HepG2 (cell line): ENCODE measurements at regions not wholly inside any gene's neighbourhood (a gene's known extent, or its start where the extent isn't known, plus 50 kb on each side); places are given as distances from the start of the nearest gene placed in this dataset.

Experiments
- ATAC-seq: fragments of 200-7000 bp; cut with Tn5 transposase; 3 replicates; pipeline ENCODE4 v1.9.1; 2020; ENCODE audit warnings: mild to moderate bottlenecking, moderate library complexity
- BruUV-seq: library from RNA; stranded (reverse); fragments of 400-500 nt; replicated peaks from 2 replicates; lab custom pipeline; 2021; lab: Mats Ljungman, UMichigan
- CTCF ChIA-PET: fragments of 300-600 bp; formaldehyde crosslinking; extraction: SDS; loops from one replicate; lab custom pipeline; 2021; ENCODE audit warnings: low total read pairs, inconsistent platforms, low intra/inter-chr PET ratio; lab: Yijun Ruan, JAX
- POLR2A ChIA-PET: fragments of 350-600 bp; sonication (Branson Sonifier 250); formaldehyde crosslinking; loops from one replicate; lab custom pipeline; 2020; ENCODE audit warnings: antibody characterized with exemption, inconsistent platforms; lab: Yijun Ruan, JAX
- DNase-seq: peaks from one replicate; pipeline ENCODE4 v3.0.0-alpha.2; 2015; ENCODE audit warnings: low spot score
- FAIRE-seq: peaks from 3 replicates; lab custom pipeline; 2011; peaks lifted over from hg19 to GRCh38; lab: Jason Lieb, UNC
- H2AFZ ChIP-seq: one replicate; pipeline ENCODE4 v1.6.1; 2011; ENCODE audit warnings: low read length, inconsistent platforms
- H3K27ac ChIP-seq: fragments of 300-600 bp; 3 replicates; pipeline ENCODE4 v1.8.0; 2011; ENCODE audit warnings: mixed run types, mild to moderate bottlenecking, mixed read lengths, low read length, inconsistent platforms; ENCODE audit not compliant: insufficient read depth; ENCODE audit errors: extremely low read length
- H3K27me3 ChIP-seq, 2 experiments: fragments of 200-600 bp in 1 of 2; 2 replicates in 1 of 2; 3 replicates in 1 of 2; pipeline versions ENCODE4 v1.6.0 to v1.8.0; 2011; ENCODE audit warnings: low read length in 2 of 2, mild to moderate bottlenecking in 2 of 2, moderate library complexity in 2 of 2, inconsistent platforms in 1 of 2; ENCODE audit not compliant: insufficient read depth in 2 of 2, control insufficient read depth in 1 of 2
- H3K36me3 ChIP-seq, 2 experiments: fragments of 200-600 bp in 1 of 2; replicated peaks in 1 of 2; 2 replicates in 1 of 2; 3 replicates in 1 of 2; pipeline versions ENCODE4 v1.5.1 to v1.8.0; 2011; ENCODE audit warnings: low read length in 2 of 2, inconsistent platforms in 1 of 2; ENCODE audit not compliant: insufficient read depth in 2 of 2, control insufficient read depth in 1 of 2
- H3K4me1 ChIP-seq: 2 replicates; pipeline ENCODE4 v1.5.1; 2012; ENCODE audit warnings: low read length, inconsistent platforms; ENCODE audit not compliant: insufficient read depth
- H3K4me2 ChIP-seq: 2 replicates; pipeline ENCODE4 v1.6.0; 2011; ENCODE audit warnings: low read depth, low read length, inconsistent platforms
- H3K4me3 ChIP-seq, 3 experiments: fragments of 200-600 bp in 1 of 3; sonication (generic), shearing (Covaris generic) in 1 of 3; replicated peaks in 1 of 3; 2 replicates each; pipeline ENCODE4 v1.5.1; 2011 to 2016; ENCODE audit warnings: low read length in 3 of 3, inconsistent platforms in 2 of 3, low read depth in 2 of 3, mild to moderate bottlenecking in 2 of 3, control low read depth in 1 of 3, mixed read lengths in 1 of 3; ENCODE audit not compliant: insufficient read depth in 1 of 3
- H3K79me2 ChIP-seq: one replicate; pipeline ENCODE4 v1.6.1; 2011; ENCODE audit warnings: low read length, inconsistent platforms; ENCODE audit not compliant: insufficient read depth
- H3K9ac ChIP-seq: 2 replicates; pipeline ENCODE4 v1.6.0; 2011; ENCODE audit warnings: mild to moderate bottlenecking, low read depth, low read length, inconsistent platforms; ENCODE audit not compliant: insufficient read depth
- H3K9me3 ChIP-seq: 2 replicates; pipeline ENCODE4 v1.5.1; 2012; ENCODE audit warnings: mild to moderate bottlenecking, low read length
- H4K20me1 ChIP-seq: 2 replicates; pipeline ENCODE4 v1.6.0; 2011; ENCODE audit warnings: inconsistent platforms, mild to moderate bottlenecking, low read length, moderate library complexity; ENCODE audit not compliant: insufficient read depth
- AGO1 ChIP-seq: fragments of 200-400 bp; formaldehyde crosslinking; IDR thresholded peaks from 2 replicates; pipeline ENCODE4 v1.6.1; 2017; ENCODE audit warnings: mild to moderate bottlenecking, low read depth, low read length, moderate library complexity; ENCODE audit not compliant: poor library complexity, severe bottlenecking
- ETV6 ChIP-seq: sonication (generic); formaldehyde crosslinking; conservative IDR thresholded peaks from 2 replicates; pipeline ENCODE4 v1.4.0; 2020; ENCODE audit warnings: missing genetic modification reagents
- FOXJ3 ChIP-seq: sonication (generic); formaldehyde crosslinking; IDR thresholded peaks from 2 replicates; pipeline ENCODE4 v1.4.0; 2020; ENCODE audit warnings: missing genetic modification reagents, mild to moderate bottlenecking, borderline replicate concordance
- HINFP ChIP-seq: sonication (generic); formaldehyde crosslinking; IDR thresholded peaks from 2 replicates; pipeline ENCODE4 v1.4.0; 2020; ENCODE audit warnings: low read depth, mild to moderate bottlenecking, missing genetic modification reagents
- HMGA1 ChIP-seq: sonication (generic); formaldehyde crosslinking; conservative IDR thresholded peaks from 2 replicates; pipeline ENCODE4 v1.4.0; 2020; ENCODE audit warnings: missing genetic modification reagents
- IRF1 ChIP-seq: sonication (generic); formaldehyde crosslinking; IDR thresholded peaks from 2 replicates; pipeline ENCODE4 v1.4.0; 2020; ENCODE audit warnings: low read depth, mild to moderate bottlenecking, missing genetic modification reagents
- KLF15 ChIP-seq: sonication (generic); formaldehyde crosslinking; IDR thresholded peaks from 2 replicates; pipeline ENCODE4 v1.8.1; 2023; ENCODE audit warnings: borderline replicate concordance, mild to moderate bottlenecking, inconsistent platforms, missing genetic modification reagents, mixed read lengths
- SIX4 ChIP-seq: sonication (generic); formaldehyde crosslinking; IDR thresholded peaks from 2 replicates; pipeline ENCODE4 v1.4.0; 2020; ENCODE audit warnings: missing genetic modification reagents
- SP2 ChIP-seq: sonication (generic); formaldehyde crosslinking; IDR thresholded peaks from 2 replicates; pipeline ENCODE4 v1.5.1; 2020; ENCODE audit warnings: mild to moderate bottlenecking, missing genetic modification reagents
- ZNF710 ChIP-seq: sonication (generic); formaldehyde crosslinking; IDR thresholded peaks from 2 replicates; pipeline ENCODE4 v1.5.0; 2020; ENCODE audit warnings: mild to moderate bottlenecking, missing genetic modification reagents, borderline replicate concordance
- ZNF800 ChIP-seq: sonication (generic); formaldehyde crosslinking; IDR thresholded peaks from 2 replicates; pipeline ENCODE4 v1.4.0; 2020; ENCODE audit warnings: missing genetic modification reagents
- WGBS: methylation state at CpG from one replicate; pipeline ENCODE4 v1.1.6; 2017; ENCODE audit warnings: low lambda C conversion rate; 5-methylcytosine and 5-hydroxymethylcytosine counted together
- in situ Hi-C: cut with HindIII; loops from 2 replicates; pipeline ENCODE4 v1.10.0; 2017; ENCODE audit warnings: low pct_unique_long_range_greater_than_20kb; ENCODE audit not compliant: extremely low pct_ligation_motif_present
- intact Hi-C: fragments of 100-400 bp; cut with micrococcal nuclease; formaldehyde crosslinking; loops from one replicate; pipeline ENCODE4 v1.10.0; 2022; ENCODE audit not compliant: unreplicated experiment
- TF ChIP-seq, protein P1 (sequence below): sonication (generic); formaldehyde crosslinking; IDR thresholded peaks from 2 replicates; pipeline ENCODE4 v1.4.0; 2020; ENCODE audit warnings: missing genetic modification reagents

GRCh38 chr1:60668585-60668984, 413.8 kb upstream of the NFIA start (continued):
- TF ChIP-seq, protein P1, sequence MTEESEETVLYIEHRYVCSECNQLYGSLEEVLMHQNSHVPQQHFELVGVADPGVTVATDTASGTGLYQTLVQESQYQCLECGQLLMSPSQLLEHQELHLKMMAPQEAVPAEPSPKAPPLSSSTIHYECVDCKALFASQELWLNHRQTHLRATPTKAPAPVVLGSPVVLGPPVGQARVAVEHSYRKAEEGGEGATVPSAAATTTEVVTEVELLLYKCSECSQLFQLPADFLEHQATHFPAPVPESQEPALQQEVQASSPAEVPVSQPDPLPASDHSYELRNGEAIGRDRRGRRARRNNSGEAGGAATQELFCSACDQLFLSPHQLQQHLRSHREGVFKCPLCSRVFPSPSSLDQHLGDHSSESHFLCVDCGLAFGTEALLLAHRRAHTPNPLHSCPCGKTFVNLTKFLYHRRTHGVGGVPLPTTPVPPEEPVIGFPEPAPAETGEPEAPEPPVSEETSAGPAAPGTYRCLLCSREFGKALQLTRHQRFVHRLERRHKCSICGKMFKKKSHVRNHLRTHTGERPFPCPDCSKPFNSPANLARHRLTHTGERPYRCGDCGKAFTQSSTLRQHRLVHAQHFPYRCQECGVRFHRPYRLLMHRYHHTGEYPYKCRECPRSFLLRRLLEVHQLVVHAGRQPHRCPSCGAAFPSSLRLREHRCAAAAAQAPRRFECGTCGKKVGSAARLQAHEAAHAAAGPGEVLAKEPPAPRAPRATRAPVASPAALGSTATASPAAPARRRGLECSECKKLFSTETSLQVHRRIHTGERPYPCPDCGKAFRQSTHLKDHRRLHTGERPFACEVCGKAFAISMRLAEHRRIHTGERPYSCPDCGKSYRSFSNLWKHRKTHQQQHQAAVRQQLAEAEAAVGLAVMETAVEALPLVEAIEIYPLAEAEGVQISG (CRISPR knock-in tag) = no peak
- no peak for TF ChIP-seq KLF15 (CRISPR knock-in tag)
- no peak for TF ChIP-seq SP2

- no TSS peak for BruUV-seq
- no peak overlapping the region for H2AFZ ChIP-seq
- WGBS = 0% methylated on average over 1 of the region's 1 CpG
- FAIRE-seq (no peak), DNase-seq (no peak), ATAC-seq (no peak)
- H3K9ac ChIP-seq = no peak overlapping the region
- no peaks in the 10 kb centered on the region for H3K79me2 ChIP-seq
- CTCF ChIA-PET = no interaction called here
- H4K20me1 ChIP-seq = no peaks in the 10 kb centered on the region
- no peak overlapping the region for H3K27ac ChIP-seq
- no peaks in the 10 kb centered on the region for H3K36me3 ChIP-seq
- no peak overlapping the region for H3K4me2 ChIP-seq
- H3K27me3 ChIP-seq = peaks cover 1 to 2% of the 10 kb centered on the region in 2 experiments; a peak in 1 of 5 replicates
- in situ Hi-C loops (no loop called here), intact Hi-C loops (no loop called here)
- TF ChIP-seq FOXJ3 (CRISPR knock-in tag) (no peak), ETV6 (no peak), ZNF710 (no peak), HMGA1 (CRISPR knock-in tag) (no peak), SIX4 (CRISPR knock-in tag) (no peak), IRF1 (CRISPR knock-in tag) (no peak), HINFP (CRISPR knock-in tag) (no peak), ZNF800 (CRISPR knock-in tag) (no peak), AGO1 (no peak)
- POLR2A ChIA-PET = no interaction called here
- H3K4me1 ChIP-seq = no peaks in the 10 kb centered on the region
- H3K9me3 ChIP-seq = no peaks in the 10 kb centered on the region
- H3K4me3 ChIP-seq = no peak overlapping the region
Observed at GRCh38 chr1:60665311-60665710, 417.1 kb upstream of the NFIA start.
